ENCODE measurements at regions not wholly inside any gene's neighbourhood (a gene's known extent, or its start where the extent isn't known, plus 50 kb on each side); places are given as distances from the start of the nearest gene placed in this dataset.
"Not testable (repeated sequence)": the region's sequence is repeated elsewhere in the genome, so short reads cannot be mapped to it uniquely, and the experiment has no call there.

- TF ChIP-seq CTCF (conservative IDR thresholded peaks at IDR 0.05) (no peak), ZFX (IDR thresholded peaks at IDR 0.05) (no peak)
- no peak overlapping the region for H3K27ac ChIP-seq
Measured at GRCh38 chr6:113709936-113710509, 147.1 kb upstream of the MARCKS start.

DNA sequence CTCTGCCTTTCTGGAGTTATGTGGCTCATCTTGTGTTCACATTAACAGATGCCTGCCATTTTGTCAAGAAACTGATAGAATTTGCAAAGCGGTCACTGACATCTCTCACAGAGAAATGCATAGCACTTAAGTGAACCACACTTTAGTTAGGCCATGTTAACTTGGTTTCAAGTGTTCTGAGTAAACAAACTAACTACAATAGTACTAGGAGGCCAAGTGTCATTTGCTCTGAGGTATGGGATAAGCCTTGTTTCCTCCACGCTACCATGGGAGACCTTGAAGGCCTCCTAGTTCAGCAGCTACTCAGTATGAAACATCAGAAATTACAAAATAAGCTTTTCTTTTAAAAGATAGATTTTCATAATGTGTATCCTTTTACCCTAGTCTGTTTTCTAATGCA, 143.5 kb upstream of the MARCKS start:
- no peak for TF ChIP-seq CTCF (conservative IDR thresholded peaks at IDR 0.05)
- TF ChIP-seq ZFX (IDR thresholded peaks at IDR 0.05) = no peak
- H3K27ac ChIP-seq = no peak overlapping the region

DNA sequence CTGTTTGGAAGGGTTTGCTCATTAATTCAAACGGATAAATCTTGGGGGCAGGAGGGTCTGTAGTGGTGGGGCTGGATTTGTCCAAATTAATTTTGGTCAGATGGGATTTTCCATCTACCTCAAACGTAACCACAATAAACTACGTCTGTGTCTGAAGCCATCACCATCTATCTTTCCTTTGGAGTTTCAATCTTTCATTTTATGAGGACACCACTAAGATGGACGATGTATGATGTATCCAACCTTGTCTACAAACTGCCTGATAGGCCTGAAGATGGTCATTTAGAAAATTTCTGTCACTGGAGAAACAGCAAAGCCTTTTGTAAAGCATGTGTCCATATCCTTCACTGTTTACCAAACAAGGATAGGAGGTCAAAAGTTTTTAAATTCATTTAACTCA, 138.6 kb upstream of the MARCKS start:
- no peak overlapping the region for H3K27ac ChIP-seq
- TF ChIP-seq ZFX (IDR thresholded peaks at IDR 0.05) (no peak), CTCF (conservative IDR thresholded peaks at IDR 0.05) (no peak)

DNA sequence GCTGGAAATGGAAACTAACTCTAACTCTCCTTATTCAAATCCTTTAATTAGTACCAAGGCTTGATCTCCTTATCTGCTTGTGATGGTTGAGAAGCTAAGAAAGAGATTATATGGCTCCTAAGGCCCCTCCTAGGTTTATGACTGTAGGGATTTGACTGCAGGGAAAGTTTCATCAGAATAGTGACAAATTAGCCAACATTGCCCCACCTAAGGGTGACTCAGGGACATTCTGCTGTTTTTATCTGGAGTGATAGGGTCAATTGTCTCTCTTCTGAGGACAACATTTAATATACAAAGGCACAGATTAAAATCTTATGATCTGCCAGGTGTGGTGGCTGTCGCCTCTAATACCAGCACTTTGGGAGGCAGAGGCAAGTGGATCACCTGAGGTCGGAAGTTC, 138.1 kb upstream of the MARCKS start:
- TF ChIP-seq ZFX (IDR thresholded peaks at IDR 0.05) (no peak), CTCF (conservative IDR thresholded peaks at IDR 0.05) (no peak)
- no peak overlapping the region for H3K27ac ChIP-seq

GRCh38 chr6:113719545-113719944, 137.6 kb upstream of the MARCKS start:
- TF ChIP-seq CTCF (conservative IDR thresholded peaks at IDR 0.05) (no peak), ZFX (IDR thresholded peaks at IDR 0.05) (no peak)
- H3K27ac ChIP-seq = no peak overlapping the region

DNA sequence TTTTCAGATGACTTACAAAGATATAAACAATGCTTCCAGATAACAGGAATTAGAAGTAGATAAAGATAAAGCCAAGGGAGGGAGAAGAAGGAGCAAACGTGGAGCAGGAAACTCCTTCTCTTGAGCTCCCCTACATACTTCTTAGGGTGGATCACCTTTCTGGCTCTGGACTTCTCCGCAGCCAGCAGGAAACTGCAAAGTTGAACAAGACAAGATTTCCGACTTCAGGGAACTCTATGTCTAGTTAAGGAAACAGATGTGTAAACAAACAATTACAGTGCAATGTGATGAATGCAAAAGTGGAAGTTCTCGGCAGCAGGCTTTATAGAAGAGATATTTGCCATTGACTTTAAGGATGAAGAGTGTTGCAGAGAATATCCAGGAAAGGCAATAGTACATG, 134.0 kb upstream of the MARCKS start:
- no peak overlapping the region for H3K27ac ChIP-seq
- TF ChIP-seq CTCF (conservative IDR thresholded peaks at IDR 0.05) (no peak), ZFX (IDR thresholded peaks at IDR 0.05) (no peak)

- H3K27ac ChIP-seq = not testable (repeated sequence)
Measured at GRCh38 chr6:113724927-113725326, 132.2 kb upstream of the MARCKS start.

DNA sequence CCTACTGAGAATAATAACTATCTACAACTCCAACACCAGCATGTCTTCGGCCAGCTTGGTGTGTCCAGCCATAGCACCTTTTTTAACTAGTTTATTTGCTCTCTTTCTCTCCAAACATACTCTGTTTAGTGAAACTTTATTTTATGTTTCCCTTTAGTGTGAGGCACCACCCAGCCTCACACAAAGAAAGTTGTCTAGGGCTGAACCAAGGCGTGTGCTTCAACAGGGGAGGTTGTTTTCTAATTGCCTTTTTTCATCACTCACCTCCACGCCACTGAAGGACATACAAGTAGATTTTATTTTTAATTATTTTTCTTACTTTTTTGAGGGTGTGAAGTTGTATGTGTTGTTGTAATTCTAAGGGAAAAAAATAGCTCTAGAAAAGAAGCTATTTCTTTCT, 125.6 kb upstream of the MARCKS start:
- H3K27ac ChIP-seq = no peak overlapping the region
- TF ChIP-seq CTCF (conservative IDR thresholded peaks at IDR 0.05) = no peak
- no peak for TF ChIP-seq ZFX (IDR thresholded peaks at IDR 0.05)

Measured in C4-2B (cell line).